ENCODE measurements at regions not wholly inside any gene's neighbourhood (a gene's known extent, or its start where the extent isn't known, plus 50 kb on each side); places are given as distances from the start of the nearest gene placed in this dataset.

DNA sequence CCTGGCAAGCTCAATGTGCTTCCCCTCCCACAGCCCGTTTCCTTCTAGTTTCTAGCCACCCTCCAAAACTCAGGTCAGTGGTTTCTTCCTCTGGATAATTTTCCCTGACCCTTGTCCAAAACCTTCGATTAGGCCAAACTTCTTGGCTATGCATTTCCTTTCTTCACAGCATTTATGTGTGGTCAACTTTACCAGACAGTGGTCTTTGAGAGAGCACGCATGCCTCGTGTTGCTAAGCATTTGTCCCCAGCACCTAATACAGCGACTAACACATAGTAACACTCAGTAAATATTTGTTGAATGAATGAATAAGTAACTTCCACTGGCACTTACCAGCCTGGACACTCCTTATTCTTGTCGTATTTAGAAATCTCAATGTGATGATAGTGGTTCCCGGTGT is 610.7 kb downstream of the PLPP3 start:
- TF ChIP-seq, protein P1, sequence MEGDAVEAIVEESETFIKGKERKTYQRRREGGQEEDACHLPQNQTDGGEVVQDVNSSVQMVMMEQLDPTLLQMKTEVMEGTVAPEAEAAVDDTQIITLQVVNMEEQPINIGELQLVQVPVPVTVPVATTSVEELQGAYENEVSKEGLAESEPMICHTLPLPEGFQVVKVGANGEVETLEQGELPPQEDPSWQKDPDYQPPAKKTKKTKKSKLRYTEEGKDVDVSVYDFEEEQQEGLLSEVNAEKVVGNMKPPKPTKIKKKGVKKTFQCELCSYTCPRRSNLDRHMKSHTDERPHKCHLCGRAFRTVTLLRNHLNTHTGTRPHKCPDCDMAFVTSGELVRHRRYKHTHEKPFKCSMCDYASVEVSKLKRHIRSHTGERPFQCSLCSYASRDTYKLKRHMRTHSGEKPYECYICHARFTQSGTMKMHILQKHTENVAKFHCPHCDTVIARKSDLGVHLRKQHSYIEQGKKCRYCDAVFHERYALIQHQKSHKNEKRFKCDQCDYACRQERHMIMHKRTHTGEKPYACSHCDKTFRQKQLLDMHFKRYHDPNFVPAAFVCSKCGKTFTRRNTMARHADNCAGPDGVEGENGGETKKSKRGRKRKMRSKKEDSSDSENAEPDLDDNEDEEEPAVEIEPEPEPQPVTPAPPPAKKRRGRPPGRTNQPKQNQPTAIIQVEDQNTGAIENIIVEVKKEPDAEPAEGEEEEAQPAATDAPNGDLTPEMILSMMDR (conservative IDR thresholded peaks at IDR 0.05; ENCODE audit: low read depth, low read length) = no peak
- TF ChIP-seq EZH2phosphoT487 (IDR thresholded peaks at IDR 0.05; ENCODE audit: borderline replicate concordance, low read length) (no peak), EZH2 (IDR thresholded peaks at IDR 0.05; ENCODE audit: low read length, unreplicated experiment) (no peak)
